Hepatocyte (in vitro differentiated cells): ENCODE measurements at regions not wholly inside any gene's neighbourhood (a gene's known extent, or its start where the extent isn't known, plus 50 kb on each side); places are given as distances from the start of the nearest gene placed in this dataset.
A peak's percentile ranks its signal among the peaks of the same experiment; 100 is the strongest.

Experiments used
- DNase-seq: peaks from one replicate; pipeline ENCODE4 v3.0.0-alpha.2; 2016; ENCODE audit warnings: low spot score
- H2AFZ ChIP-seq: fragments of 200-600 bp; sonication (generic); 2 replicates; pipeline ENCODE4 v1.6.0; 2016; ENCODE audit warnings: antibody characterized with exemption, mild to moderate bottlenecking
- H3K27ac ChIP-seq: fragments of 200-600 bp; sonication (generic); 2 replicates; pipeline ENCODE4 v1.5.1; 2016; ENCODE audit warnings: mild to moderate bottlenecking
- H3K27me3 ChIP-seq: fragments of 200-600 bp; sonication (generic); 2 replicates; pipeline ENCODE4 v1.6.1; 2016
- H3K36me3 ChIP-seq: fragments of 200-600 bp; sonication (generic); replicated peaks from 2 replicates; pipeline ENCODE4 v1.5.1; 2016; ENCODE audit warnings: low read depth; ENCODE audit not compliant: insufficient read depth
- H3K4me1 ChIP-seq: fragments of 200-600 bp; sonication (generic); 2 replicates; pipeline ENCODE4 v1.5.1; 2016; ENCODE audit warnings: mild to moderate bottlenecking, moderate library complexity; ENCODE audit not compliant: insufficient read depth
- H3K4me2 ChIP-seq: fragments of 200-600 bp; sonication (generic); 2 replicates; pipeline ENCODE4 v1.6.0; 2016
- H3K4me3 ChIP-seq: fragments of 200-600 bp; sonication (generic); 2 replicates; pipeline ENCODE4 v1.5.1; 2016; ENCODE audit warnings: mild to moderate bottlenecking
- H3K79me2 ChIP-seq: fragments of 200-600 bp; sonication (generic); 2 replicates; pipeline ENCODE4 v1.6.0; 2017; ENCODE audit warnings: mild to moderate bottlenecking
- H3K9me2 ChIP-seq: fragments of 200-600 bp; sonication (generic); replicated peaks from 2 replicates; pipeline ENCODE4 v1.6.0; 2017; ENCODE audit warnings: mild to moderate bottlenecking; ENCODE audit not compliant: insufficient read depth
- H3K9me3 ChIP-seq: fragments of 200-600 bp; sonication (generic); 2 replicates; pipeline ENCODE4 v1.5.1; 2016; ENCODE audit warnings: low read depth, mild to moderate bottlenecking
- H4K20me1 ChIP-seq: fragments of 200-600 bp; sonication (generic); 2 replicates; pipeline ENCODE4 v1.6.0; 2016; ENCODE audit warnings: mild to moderate bottlenecking; ENCODE audit not compliant: insufficient read depth, poor library complexity, severe bottlenecking
- EZH2 ChIP-seq: fragments of 200-600 bp; sonication (generic); IDR thresholded peaks from 2 replicates; pipeline ENCODE4 v1.6.1; 2016; ENCODE audit warnings: antibody characterized with exemption, mild to moderate bottlenecking, borderline replicate concordance
- EZH2phosphoT487 ChIP-seq: fragments of 200-600 bp; sonication (generic); IDR thresholded peaks from one replicate; pipeline ENCODE4 v1.6.1; 2018; ENCODE audit warnings: antibody characterized with exemption, mild to moderate bottlenecking, low read depth, moderate library complexity; ENCODE audit not compliant: unreplicated experiment, severe bottlenecking
- WGBS: methylation state at CpG from one replicate; pipeline ENCODE4 v1.1.6; 2016; ENCODE audit warnings: low lambda C conversion rate; ENCODE audit errors: missing lambda C conversion rate; 5-methylcytosine and 5-hydroxymethylcytosine counted together
- TF ChIP-seq, protein P1 (sequence below): fragments of 200-600 bp; sonication (generic); IDR thresholded peaks from 2 replicates; pipeline ENCODE4 v1.5.1; 2016; ENCODE audit warnings: antibody characterized with exemption, mild to moderate bottlenecking; ENCODE audit not compliant: poor library complexity

DNA sequence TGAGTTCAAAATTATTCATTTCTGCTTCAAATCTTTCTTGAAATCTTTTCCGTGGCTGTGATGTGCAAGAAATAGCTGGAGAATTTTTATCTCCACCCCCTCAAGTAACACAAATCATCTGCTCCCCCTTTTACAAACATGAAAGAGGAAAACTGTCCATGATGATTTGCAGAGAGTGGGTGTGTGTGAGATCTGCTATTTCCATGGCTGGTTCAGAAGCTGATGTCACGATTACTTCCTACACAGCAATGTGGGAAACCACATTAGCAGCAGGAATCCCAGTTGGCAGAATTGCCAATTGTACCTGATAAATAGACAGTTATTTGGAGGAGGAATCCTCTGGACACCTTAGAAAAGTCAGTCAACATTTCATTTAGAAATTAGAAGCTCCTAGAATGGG lies 75.2 kb upstream of the GRM7 start:
- Histone ChIP-seq H3K4me2 (no peak overlapping the region), H3K9me2 (no peaks in the 10 kb centered on the region), H3K27me3 (no peaks in the 10 kb centered on the region), H3K4me1 (no peaks in the 10 kb centered on the region), H3K36me3 (no peaks in the 10 kb centered on the region), H3K9me3 (no peaks in the 10 kb centered on the region), H2AFZ (no peak overlapping the region), H3K79me2 (no peaks in the 10 kb centered on the region), H3K4me3 (no peak overlapping the region), H4K20me1 (no peaks in the 10 kb centered on the region), H3K27ac (no peak overlapping the region)
- WGBS, result 61% methylated on average over 2 of the region's 2 CpGs
- TF ChIP-seq EZH2phosphoT487 (no peak), EZH2 (no peak)
- TF ChIP-seq, protein P1, sequence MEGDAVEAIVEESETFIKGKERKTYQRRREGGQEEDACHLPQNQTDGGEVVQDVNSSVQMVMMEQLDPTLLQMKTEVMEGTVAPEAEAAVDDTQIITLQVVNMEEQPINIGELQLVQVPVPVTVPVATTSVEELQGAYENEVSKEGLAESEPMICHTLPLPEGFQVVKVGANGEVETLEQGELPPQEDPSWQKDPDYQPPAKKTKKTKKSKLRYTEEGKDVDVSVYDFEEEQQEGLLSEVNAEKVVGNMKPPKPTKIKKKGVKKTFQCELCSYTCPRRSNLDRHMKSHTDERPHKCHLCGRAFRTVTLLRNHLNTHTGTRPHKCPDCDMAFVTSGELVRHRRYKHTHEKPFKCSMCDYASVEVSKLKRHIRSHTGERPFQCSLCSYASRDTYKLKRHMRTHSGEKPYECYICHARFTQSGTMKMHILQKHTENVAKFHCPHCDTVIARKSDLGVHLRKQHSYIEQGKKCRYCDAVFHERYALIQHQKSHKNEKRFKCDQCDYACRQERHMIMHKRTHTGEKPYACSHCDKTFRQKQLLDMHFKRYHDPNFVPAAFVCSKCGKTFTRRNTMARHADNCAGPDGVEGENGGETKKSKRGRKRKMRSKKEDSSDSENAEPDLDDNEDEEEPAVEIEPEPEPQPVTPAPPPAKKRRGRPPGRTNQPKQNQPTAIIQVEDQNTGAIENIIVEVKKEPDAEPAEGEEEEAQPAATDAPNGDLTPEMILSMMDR, result no peak
- no peak for DNase-seq

DNA sequence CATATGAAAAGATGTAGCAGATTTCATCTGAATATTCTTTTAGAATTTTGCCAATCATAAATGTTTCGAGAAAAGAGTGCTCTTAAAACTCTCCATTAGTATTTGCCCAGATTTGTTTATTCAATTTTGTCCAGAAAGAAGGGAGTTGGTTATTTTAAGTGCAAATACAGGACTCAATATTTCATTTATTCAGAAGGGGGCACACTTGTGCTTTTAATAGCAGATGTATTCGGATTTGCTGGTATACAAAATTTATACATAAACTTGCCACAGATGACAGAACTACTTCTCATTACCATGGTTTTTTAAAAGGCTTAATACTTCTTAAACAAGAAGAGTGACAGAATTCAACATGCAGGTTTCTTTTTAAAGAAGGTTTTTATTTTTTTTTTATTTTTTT lies 69.8 kb upstream of the GRM7 start:
- Histone ChIP-seq H2AFZ (no peak overlapping the region), H3K4me2 (no peak overlapping the region), H4K20me1 (no peaks in the 10 kb centered on the region), H3K36me3 (no peaks in the 10 kb centered on the region), H3K79me2 (no peaks in the 10 kb centered on the region), H3K4me1 (no peaks in the 10 kb centered on the region), H3K27me3 (no peaks in the 10 kb centered on the region), H3K9me2 (no peaks in the 10 kb centered on the region), H3K4me3 (no peak overlapping the region), H3K27ac (no peak overlapping the region), H3K9me3 (no peaks in the 10 kb centered on the region)
- no peak for DNase-seq
- TF ChIP-seq, protein P1, result peak; percentile 51
- no peak for TF ChIP-seq EZH2phosphoT487
- 60% methylated on average over 2 of the region's 2 CpGs for WGBS

DNA sequence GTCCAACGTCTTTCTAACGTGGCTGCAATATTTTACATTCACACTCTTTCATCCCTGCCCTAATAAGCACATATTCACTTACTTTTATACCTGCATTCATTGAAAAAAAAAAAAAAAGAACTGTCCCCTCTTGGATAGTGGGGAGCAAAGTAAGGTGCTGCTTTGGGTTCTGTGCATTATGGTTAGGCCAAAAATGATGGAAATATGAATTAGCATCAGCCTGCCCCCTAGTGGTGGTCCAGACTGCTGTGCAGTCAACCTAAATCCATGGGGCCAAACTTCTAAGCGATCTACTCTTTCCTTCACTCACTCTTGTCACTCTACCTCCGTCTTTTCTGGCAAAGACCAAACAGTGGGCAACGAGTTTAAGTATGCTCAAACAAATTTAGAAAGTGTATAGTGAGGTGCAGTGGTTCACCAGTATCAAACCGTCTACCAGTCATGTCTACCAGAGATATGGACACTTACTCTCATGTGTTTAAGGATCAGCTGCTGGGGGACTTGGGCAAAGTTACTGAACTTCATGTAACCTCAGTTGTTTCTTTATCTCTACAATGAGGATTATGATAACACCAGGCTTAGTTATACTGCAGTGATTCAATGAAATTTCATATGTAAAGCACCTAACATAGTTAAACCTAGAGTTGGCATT lies 61.5 kb upstream of the GRM7 start:
- TF ChIP-seq, protein P1, result peak; percentile 67
- no peak for TF ChIP-seq EZH2
- Histone ChIP-seq H3K4me3 (no peak overlapping the region), H3K27ac (no peak overlapping the region), H4K20me1 (no peaks in the 10 kb centered on the region), H3K4me2 (no peak overlapping the region), H3K27me3 (no peaks in the 10 kb centered on the region), H3K4me1 (no peaks in the 10 kb centered on the region), H3K79me2 (no peaks in the 10 kb centered on the region), H2AFZ (no peak overlapping the region), H3K36me3 (no peaks in the 10 kb centered on the region), H3K9me2 (no peaks in the 10 kb centered on the region), H3K9me3 (no peaks in the 10 kb centered on the region)
- WGBS, result 59% methylated on average over 6 of the region's 6 CpGs
- DNase-seq, result peak; percentile 72

DNA sequence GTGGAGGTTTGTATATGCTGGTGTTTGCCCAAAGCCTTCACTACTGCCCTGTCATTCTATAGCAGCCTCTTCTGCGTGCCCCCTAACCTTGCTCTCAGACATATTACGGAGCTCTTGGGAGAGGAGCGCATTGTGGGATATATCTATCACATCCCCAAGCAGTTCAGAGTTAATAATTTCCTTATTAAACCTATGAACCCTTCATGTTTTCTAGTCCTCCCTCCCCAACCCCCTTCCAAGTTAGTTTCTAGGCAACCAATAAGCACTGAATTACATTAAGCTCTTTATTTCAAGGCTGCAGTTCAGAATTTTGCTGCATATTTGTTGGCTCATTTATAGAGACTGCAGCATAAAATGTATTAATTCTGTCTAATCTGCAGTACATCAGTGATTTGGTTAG lies 57.3 kb upstream of the GRM7 start:
- H3K9me2 ChIP-seq, result no peaks in the 10 kb centered on the region
- no peaks in the 10 kb centered on the region for H4K20me1 ChIP-seq
- no peak overlapping the region for H3K4me3 ChIP-seq
- H2AFZ ChIP-seq, result no peak overlapping the region
- H3K9me3 ChIP-seq, result no peaks in the 10 kb centered on the region
- H3K27me3 ChIP-seq, result no peaks in the 10 kb centered on the region
- no peaks in the 10 kb centered on the region for H3K36me3 ChIP-seq
- 94% methylated on average over 3 of the region's 3 CpGs for WGBS
- no peak overlapping the region for H3K4me2 ChIP-seq
- no peak for DNase-seq
- TF ChIP-seq, protein P1, result no peak
- no peak for TF ChIP-seq EZH2
- no peak for TF ChIP-seq EZH2phosphoT487
- no peaks in the 10 kb centered on the region for H3K4me1 ChIP-seq
- H3K27ac ChIP-seq, result no peak overlapping the region
- H3K79me2 ChIP-seq, result no peaks in the 10 kb centered on the region
